ENCODE measurements at regions not wholly inside any gene's neighbourhood (a gene's known extent, or its start where the extent isn't known, plus 50 kb on each side); places are given as distances from the start of the nearest gene placed in this dataset.

DNA sequence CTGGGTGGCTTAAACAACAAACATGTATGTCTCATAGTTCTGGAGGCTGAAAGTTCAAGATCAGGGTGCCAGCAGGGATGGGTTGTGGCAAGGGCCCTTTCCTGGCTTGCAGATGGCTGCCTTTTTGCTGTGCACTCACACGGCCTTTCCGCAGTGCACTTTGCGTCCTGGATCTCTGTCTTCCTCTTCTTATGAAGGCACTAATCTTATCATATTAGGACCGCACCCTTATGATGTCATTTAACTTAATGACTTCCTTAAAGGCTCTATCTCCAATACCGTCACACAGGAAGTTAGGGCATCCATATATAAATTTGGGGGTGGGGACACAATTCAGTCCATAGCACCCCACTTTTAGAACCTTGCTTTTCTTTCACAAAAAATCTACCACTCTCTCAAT, 255.2 kb downstream of the SNX13 start:
- TF ChIP-seq, protein P1, sequence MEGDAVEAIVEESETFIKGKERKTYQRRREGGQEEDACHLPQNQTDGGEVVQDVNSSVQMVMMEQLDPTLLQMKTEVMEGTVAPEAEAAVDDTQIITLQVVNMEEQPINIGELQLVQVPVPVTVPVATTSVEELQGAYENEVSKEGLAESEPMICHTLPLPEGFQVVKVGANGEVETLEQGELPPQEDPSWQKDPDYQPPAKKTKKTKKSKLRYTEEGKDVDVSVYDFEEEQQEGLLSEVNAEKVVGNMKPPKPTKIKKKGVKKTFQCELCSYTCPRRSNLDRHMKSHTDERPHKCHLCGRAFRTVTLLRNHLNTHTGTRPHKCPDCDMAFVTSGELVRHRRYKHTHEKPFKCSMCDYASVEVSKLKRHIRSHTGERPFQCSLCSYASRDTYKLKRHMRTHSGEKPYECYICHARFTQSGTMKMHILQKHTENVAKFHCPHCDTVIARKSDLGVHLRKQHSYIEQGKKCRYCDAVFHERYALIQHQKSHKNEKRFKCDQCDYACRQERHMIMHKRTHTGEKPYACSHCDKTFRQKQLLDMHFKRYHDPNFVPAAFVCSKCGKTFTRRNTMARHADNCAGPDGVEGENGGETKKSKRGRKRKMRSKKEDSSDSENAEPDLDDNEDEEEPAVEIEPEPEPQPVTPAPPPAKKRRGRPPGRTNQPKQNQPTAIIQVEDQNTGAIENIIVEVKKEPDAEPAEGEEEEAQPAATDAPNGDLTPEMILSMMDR (IDR thresholded peaks at IDR 0.05; ENCODE audit: low read depth, low read length, poor library complexity, severe bottlenecking), result no peak
- TF ChIP-seq EZH2phosphoT487 (IDR thresholded peaks at IDR 0.05; ENCODE audit: borderline replicate concordance, low read length), result no peak
- H3K4me2 ChIP-seq (ENCODE audit: low read length), result no peak overlapping the region
- H3K4me3 ChIP-seq (ENCODE audit: low read length), result no peak overlapping the region
- no peak overlapping the region for H3K27ac ChIP-seq (ENCODE audit: low read depth, low read length)
- no peaks in the 10 kb centered on the region for H3K9me3 ChIP-seq (ENCODE audit: control insufficient read depth, insufficient read depth, low read length)
- no peaks in the 10 kb centered on the region for H3K36me3 ChIP-seq (ENCODE audit: control insufficient read depth, low read length)
- H3F3A ChIP-seq (ENCODE audit: control insufficient read depth, insufficient read depth), result no peaks in the 10 kb centered on the region
- H3K9me2 ChIP-seq (replicated peaks; ENCODE audit: control insufficient read depth, low read length), result no peaks in the 10 kb centered on the region; the same call in 1 of the 2 replicates
- H3K4me1 ChIP-seq (ENCODE audit: control insufficient read depth, low read length), result peaks cover 5% of the 10 kb centered on the region; the same call in 1 of the 2 replicates
- H3K27me3 ChIP-seq (ENCODE audit: control insufficient read depth, low read length), result peaks cover 3% of the 10 kb centered on the region; the same call in 1 of the 2 replicates
- no peaks in the 10 kb centered on the region for H4K20me1 ChIP-seq (ENCODE audit: control insufficient read depth, insufficient read depth, low read depth, low read length)
- H3K79me2 ChIP-seq (ENCODE audit: control insufficient read depth, low read length), result no peaks in the 10 kb centered on the region

DNA sequence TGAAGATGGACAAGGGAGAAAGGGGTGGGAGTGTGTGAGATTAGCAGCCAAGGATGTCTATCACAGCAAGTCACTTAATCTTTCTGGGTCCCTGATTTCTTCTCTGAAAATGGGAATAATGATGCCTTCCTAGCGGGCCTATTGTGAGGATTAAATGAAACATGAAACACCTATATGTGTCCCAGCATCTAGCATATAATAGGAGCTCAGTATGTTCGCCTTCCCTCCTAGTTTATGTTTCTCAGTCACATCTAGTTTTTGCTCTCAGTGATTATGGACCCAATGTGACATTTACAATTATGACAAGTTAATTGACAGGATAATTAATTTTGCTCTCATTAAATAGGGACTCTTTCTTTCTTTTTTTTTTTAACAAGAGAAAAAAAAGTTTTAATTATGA, 252.9 kb downstream of the SNX13 start:
- Histone ChIP-seq H3K27me3 (ENCODE audit: control insufficient read depth, low read length) (no peaks in the 10 kb centered on the region), H3K9me2 (replicated peaks; ENCODE audit: control insufficient read depth, low read length) (no peaks in the 10 kb centered on the region; the same call in 1 of the 2 replicates), H3K79me2 (ENCODE audit: control insufficient read depth, low read length) (no peaks in the 10 kb centered on the region), H3K4me1 (ENCODE audit: control insufficient read depth, low read length) (peaks cover 5% of the 10 kb centered on the region; the same call in 1 of the 2 replicates), H4K20me1 (ENCODE audit: control insufficient read depth, insufficient read depth, low read depth, low read length) (no peaks in the 10 kb centered on the region), H3K4me2 (ENCODE audit: low read length) (no peak overlapping the region), H3K9me3 (ENCODE audit: control insufficient read depth, insufficient read depth, low read length) (no peaks in the 10 kb centered on the region), H3F3A (ENCODE audit: control insufficient read depth, insufficient read depth) (no peaks in the 10 kb centered on the region), H3K36me3 (ENCODE audit: control insufficient read depth, low read length) (no peaks in the 10 kb centered on the region), H3K27ac (ENCODE audit: low read depth, low read length) (no peak overlapping the region), H3K4me3 (ENCODE audit: low read length) (no peak overlapping the region)
- TF ChIP-seq EZH2phosphoT487 (IDR thresholded peaks at IDR 0.05; ENCODE audit: borderline replicate concordance, low read length), result no peak
- TF ChIP-seq, protein P1 (IDR thresholded peaks at IDR 0.05; ENCODE audit: low read depth, low read length, poor library complexity, severe bottlenecking), result no peak

DNA sequence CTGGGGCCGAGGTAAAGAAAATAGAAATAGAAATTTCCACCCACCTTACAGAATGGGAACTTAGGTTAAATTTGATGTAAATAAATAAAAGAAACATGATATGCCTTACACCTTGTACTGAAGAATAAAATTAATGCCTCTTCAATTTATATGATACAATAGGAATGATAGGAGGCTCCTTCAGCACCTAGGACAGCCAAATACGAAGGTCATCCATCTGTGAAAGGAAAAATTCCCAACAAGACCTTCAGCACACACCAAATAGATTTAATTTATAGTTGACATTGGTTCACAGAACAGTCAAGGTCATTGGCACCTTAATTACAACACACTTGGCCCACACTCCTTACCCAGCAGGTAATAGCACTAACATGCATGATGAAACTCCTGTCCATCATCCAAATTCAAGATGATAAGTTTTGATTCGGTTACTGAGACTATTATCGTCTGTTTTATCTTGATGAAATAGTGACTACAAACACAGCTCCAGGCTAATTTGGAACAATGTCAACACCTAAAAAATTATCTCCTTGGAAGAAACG, 250.9 kb downstream of the SNX13 start:
- Histone ChIP-seq H3K4me1 (ENCODE audit: control insufficient read depth, low read length) (no peaks in the 10 kb centered on the region), H3K4me3 (ENCODE audit: low read length) (no peak overlapping the region), H3K4me2 (ENCODE audit: low read length) (no peak overlapping the region), H3K36me3 (ENCODE audit: control insufficient read depth, low read length) (no peaks in the 10 kb centered on the region), H3K9me3 (ENCODE audit: control insufficient read depth, insufficient read depth, low read length) (no peaks in the 10 kb centered on the region), H3K79me2 (ENCODE audit: control insufficient read depth, low read length) (no peaks in the 10 kb centered on the region), H3K9me2 (replicated peaks; ENCODE audit: control insufficient read depth, low read length) (no peaks in the 10 kb centered on the region; the same call in 1 of the 2 replicates), H3F3A (ENCODE audit: control insufficient read depth, insufficient read depth) (no peaks in the 10 kb centered on the region), H3K27me3 (ENCODE audit: control insufficient read depth, low read length) (no peaks in the 10 kb centered on the region), H4K20me1 (ENCODE audit: control insufficient read depth, insufficient read depth, low read depth, low read length) (no peaks in the 10 kb centered on the region), H3K27ac (ENCODE audit: low read depth, low read length) (no peak overlapping the region)
- no peak for TF ChIP-seq EZH2phosphoT487 (IDR thresholded peaks at IDR 0.05; ENCODE audit: borderline replicate concordance, low read length)
- TF ChIP-seq, protein P1 (IDR thresholded peaks at IDR 0.05; ENCODE audit: low read depth, low read length, poor library complexity, severe bottlenecking), result no peak

Data from DOHH2 (cell line).